ENCODE measurements at regions not wholly inside any gene's neighbourhood (a gene's known extent, or its start where the extent isn't known, plus 50 kb on each side); places are given as distances from the start of the nearest gene placed in this dataset.

- no peak for DNase-seq (ENCODE audit: low read depth in 2 of 2)
Observed at GRCh38 chr3:177569193-177569592, 371.9 kb upstream of the TBL1XR1 start.

- no peak for DNase-seq (ENCODE audit: low read depth in 2 of 2)
Observed at GRCh38 chr3:177569875-177570657, 372.8 kb upstream of the TBL1XR1 start.

GRCh38 chr3:177571271-177571943 lies 374.1 kb upstream of the TBL1XR1 start:
- no peak for DNase-seq (ENCODE audit: low read depth in 2 of 2)

GRCh38 chr3:177571944-177572315 lies 374.6 kb upstream of the TBL1XR1 start:
- no peak for DNase-seq (ENCODE audit: low read depth in 2 of 2)

- DNase-seq (ENCODE audit: low read depth in 2 of 2) = no peak
Observed at GRCh38 chr3:177574222-177574856, 377.1 kb upstream of the TBL1XR1 start.

- no peak for DNase-seq (ENCODE audit: low read depth in 2 of 2)
Observed at GRCh38 chr3:177576746-177577145, 379.5 kb upstream of the TBL1XR1 start.

- no peak for DNase-seq (ENCODE audit: low read depth in 2 of 2)
Observed at GRCh38 chr3:177578488-177578887, 381.2 kb upstream of the TBL1XR1 start.

GRCh38 chr3:177579419-177579818 lies 382.1 kb upstream of the TBL1XR1 start:
- no peak for DNase-seq (ENCODE audit: low read depth in 2 of 2)

GRCh38 chr3:177580437-177580836 lies 383.2 kb upstream of the TBL1XR1 start:
- DNase-seq (ENCODE audit: low read depth in 2 of 2) = no peak

- DNase-seq (ENCODE audit: low read depth in 2 of 2) = no peak
Observed at GRCh38 chr3:177585271-177585670, 388.0 kb upstream of the TBL1XR1 start.

GRCh38 chr3:177589041-177589650 lies 391.9 kb upstream of the TBL1XR1 start:
- DNase-seq (ENCODE audit: low read depth in 2 of 2) = no peak

- no peak for DNase-seq (ENCODE audit: low read depth in 2 of 2)
Observed at GRCh38 chr3:177589911-177590381, 392.7 kb upstream of the TBL1XR1 start.

GRCh38 chr3:177590826-177591225 lies 393.5 kb upstream of the TBL1XR1 start:
- no peak for DNase-seq (ENCODE audit: low read depth in 2 of 2)

GRCh38 chr3:177591379-177591778 lies 394.1 kb upstream of the TBL1XR1 start:
- DNase-seq (ENCODE audit: low read depth in 2 of 2) = no peak

- DNase-seq (ENCODE audit: low read depth in 2 of 2) = no peak
Observed at GRCh38 chr3:177594096-177594495, 396.8 kb upstream of the TBL1XR1 start.

GRCh38 chr3:177595530-177596188 lies 398.4 kb upstream of the TBL1XR1 start:
- no peak for DNase-seq (ENCODE audit: low read depth in 2 of 2)

- DNase-seq (ENCODE audit: low read depth in 2 of 2) = no peak
Observed at GRCh38 chr3:177596248-177596815, 399.1 kb upstream of the TBL1XR1 start.

GRCh38 chr3:177596816-177597271 lies 399.6 kb upstream of the TBL1XR1 start:
- DNase-seq (ENCODE audit: low read depth in 2 of 2) = no peak

- DNase-seq (ENCODE audit: low read depth in 2 of 2) = no peak
Observed at GRCh38 chr3:177597311-177598096, 400.2 kb upstream of the TBL1XR1 start.

- DNase-seq (ENCODE audit: low read depth in 2 of 2) = no peak
Observed at GRCh38 chr3:177598097-177598833, 401.0 kb upstream of the TBL1XR1 start.

All from stimulated activated CD8-positive, alpha-beta memory T cell treated with anti-CD3 and anti-CD28 coated beads, Interleukin-7, amount 100 ng/mL, for 1 hour (primary cell).